ENCODE measurements at regions not wholly inside any gene's neighbourhood (a gene's known extent, or its start where the extent isn't known, plus 50 kb on each side); places are given as distances from the start of the nearest gene placed in this dataset.

DNA sequence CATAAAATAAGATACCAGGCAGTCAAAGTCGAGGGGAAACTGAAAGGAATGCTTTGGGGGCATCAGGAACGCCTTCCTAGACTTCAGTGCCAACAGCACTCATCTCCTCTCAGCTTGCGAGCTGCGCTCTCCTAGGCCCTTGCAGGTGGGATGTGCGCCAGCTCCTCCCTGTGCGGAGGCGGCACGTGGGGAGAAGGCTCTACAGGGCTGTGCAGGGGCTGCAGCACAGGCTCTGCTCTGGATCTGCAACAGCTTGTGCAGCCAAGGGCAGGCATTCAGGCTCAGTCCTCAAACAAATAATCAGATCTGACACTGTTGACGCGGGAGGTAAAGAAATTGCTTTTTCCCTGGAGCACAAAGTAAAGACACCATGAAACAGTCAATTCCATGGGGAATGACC, 144.8 kb downstream of the TTLL2 start:
- TF ChIP-seq POLR2A (IDR thresholded peaks at IDR 0.05) = no peak
- TF ChIP-seq, protein P1, sequence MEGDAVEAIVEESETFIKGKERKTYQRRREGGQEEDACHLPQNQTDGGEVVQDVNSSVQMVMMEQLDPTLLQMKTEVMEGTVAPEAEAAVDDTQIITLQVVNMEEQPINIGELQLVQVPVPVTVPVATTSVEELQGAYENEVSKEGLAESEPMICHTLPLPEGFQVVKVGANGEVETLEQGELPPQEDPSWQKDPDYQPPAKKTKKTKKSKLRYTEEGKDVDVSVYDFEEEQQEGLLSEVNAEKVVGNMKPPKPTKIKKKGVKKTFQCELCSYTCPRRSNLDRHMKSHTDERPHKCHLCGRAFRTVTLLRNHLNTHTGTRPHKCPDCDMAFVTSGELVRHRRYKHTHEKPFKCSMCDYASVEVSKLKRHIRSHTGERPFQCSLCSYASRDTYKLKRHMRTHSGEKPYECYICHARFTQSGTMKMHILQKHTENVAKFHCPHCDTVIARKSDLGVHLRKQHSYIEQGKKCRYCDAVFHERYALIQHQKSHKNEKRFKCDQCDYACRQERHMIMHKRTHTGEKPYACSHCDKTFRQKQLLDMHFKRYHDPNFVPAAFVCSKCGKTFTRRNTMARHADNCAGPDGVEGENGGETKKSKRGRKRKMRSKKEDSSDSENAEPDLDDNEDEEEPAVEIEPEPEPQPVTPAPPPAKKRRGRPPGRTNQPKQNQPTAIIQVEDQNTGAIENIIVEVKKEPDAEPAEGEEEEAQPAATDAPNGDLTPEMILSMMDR (IDR thresholded peaks at IDR 0.05) = no peak
- TF ChIP-seq EP300 (IDR thresholded peaks at IDR 0.05) = no peak

Data from tibial nerve (tissue), 4 donors.